ENCODE measurements at regions not wholly inside any gene's neighbourhood (a gene's known extent, or its start where the extent isn't known, plus 50 kb on each side); places are given as distances from the start of the nearest gene placed in this dataset.

DNA sequence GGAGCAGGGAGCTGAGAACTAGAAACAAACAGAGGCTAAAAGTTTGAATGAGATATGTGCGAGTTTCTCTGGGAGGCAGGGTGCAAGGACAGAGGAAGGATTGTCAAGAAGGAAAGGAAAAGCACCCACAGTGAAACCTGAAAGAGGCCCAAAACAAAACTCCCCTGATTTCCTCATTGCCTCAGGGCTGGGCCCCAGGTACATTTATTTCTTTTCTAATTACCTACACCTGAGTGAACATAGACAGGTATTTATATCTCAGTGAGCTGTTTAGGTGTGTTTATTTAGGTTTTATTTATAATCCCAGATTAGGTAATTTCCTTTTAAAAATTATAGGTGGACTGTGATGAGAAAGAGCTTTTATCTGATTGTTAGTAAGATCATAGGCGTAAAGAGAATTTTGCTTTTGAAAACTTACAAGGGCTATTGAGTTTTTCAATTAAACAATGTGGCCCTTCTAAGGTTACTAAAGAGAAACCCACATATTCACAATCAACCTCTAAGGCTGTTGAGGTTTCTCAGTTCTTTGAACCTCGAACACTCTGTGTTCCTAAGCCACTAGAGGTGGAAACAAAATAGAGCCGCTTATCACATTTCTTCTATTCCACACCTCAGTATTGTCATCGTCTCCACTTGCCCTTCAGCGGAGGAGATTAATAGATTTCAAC, 344.8 kb downstream of the ZNF608 start:
- no peak overlapping the region for H3K4me3 ChIP-seq (ENCODE audit: low read depth, low read length, poor library complexity, severe bottlenecking)
- H3K27ac ChIP-seq (ENCODE audit: low read depth, low read length, poor library complexity, severe bottlenecking): no peak overlapping the region
- no peak overlapping the region for H2AFZ ChIP-seq (ENCODE audit: low read length)
- no peaks in the 10 kb centered on the region for H3K9me2 ChIP-seq (ENCODE audit: insufficient read depth, low read length)
- ChIA-PET CTCF (ENCODE audit: unreplicated experiment) (no interaction called here), POLR2A (interaction anchor here (0.6 kb wide), 2 partner anchors 34 kb away, joined by 3 read pairs; no protein-coding TSS in a partner anchor)
- no peaks in the 10 kb centered on the region for H3K36me3 ChIP-seq (ENCODE audit: insufficient read depth, low read length)
- peaks cover 8% of the 10 kb centered on the region; the same call in 1 of the 2 replicates for H3K9me3 ChIP-seq (ENCODE audit: low read length)
- intact Hi-C loops (cut with micrococcal nuclease; ENCODE audit: unreplicated experiment): no loop called here
- no TSS peak for BruUV-seq (replicated peaks)
- no peak overlapping the region for H3K4me2 ChIP-seq (ENCODE audit: low read length)
- TF ChIP-seq CTCF (conservative IDR thresholded peaks at IDR 0.05; ENCODE audit: low read length) (no peak), EZH2phosphoT487 (IDR thresholded peaks at IDR 0.05; ENCODE audit: borderline replicate concordance, low read depth, low read length) (no peak)
- DNase-seq (ENCODE audit: low spot score): no peak
- H3K79me2 ChIP-seq (ENCODE audit: insufficient read depth, low read depth, low read length): no peaks in the 10 kb centered on the region
- no peaks in the 10 kb centered on the region for H4K20me1 ChIP-seq (ENCODE audit: insufficient read depth, low read length)
- peaks cover 17% of the 10 kb centered on the region for H3K4me1 ChIP-seq (ENCODE audit: insufficient read depth, low read length, poor library complexity, severe bottlenecking)

DNA sequence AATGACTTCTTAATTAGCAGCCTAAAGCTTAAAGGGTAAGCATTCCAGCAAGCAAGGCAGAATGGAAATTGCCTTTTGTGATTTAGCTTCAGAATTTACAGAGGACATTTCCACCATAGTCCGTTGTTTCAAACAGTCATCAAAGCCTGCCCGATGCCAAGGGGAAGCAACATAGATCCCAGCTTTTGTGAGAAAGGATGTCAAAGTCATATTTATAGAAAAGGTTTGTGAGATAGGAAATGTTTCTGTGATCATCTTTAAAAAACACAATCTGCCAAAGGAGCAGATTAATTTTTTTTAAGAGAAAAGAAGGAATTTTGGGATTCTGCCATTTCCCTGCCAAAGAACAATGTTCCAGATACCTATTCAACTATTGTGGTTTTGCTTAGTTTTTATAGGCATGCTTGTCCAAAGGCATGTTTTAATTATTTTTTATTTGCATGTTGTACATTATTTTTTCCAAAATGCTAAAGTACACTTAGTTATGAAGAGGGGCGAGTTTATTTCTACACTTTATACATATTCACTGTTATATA, 346.9 kb downstream of the ZNF608 start:
- ChIA-PET POLR2A (interaction anchor here (0.6 to 1.4 kb wide), 4 partner anchors 40 to 1677 kb away, joined by 3 to 6 read pairs (median 4); no protein-coding TSS in a partner anchor), CTCF (ENCODE audit: unreplicated experiment) (no interaction called here)
- H3K36me3 ChIP-seq (ENCODE audit: insufficient read depth, low read length): no peaks in the 10 kb centered on the region
- no peaks in the 10 kb centered on the region for H3K9me3 ChIP-seq (ENCODE audit: low read length)
- no peak overlapping the region for H3K27ac ChIP-seq (ENCODE audit: low read depth, low read length, poor library complexity, severe bottlenecking)
- H4K20me1 ChIP-seq (ENCODE audit: insufficient read depth, low read length): no peaks in the 10 kb centered on the region
- H3K4me3 ChIP-seq (ENCODE audit: low read depth, low read length, poor library complexity, severe bottlenecking): no peak overlapping the region
- intact Hi-C loops (cut with micrococcal nuclease; ENCODE audit: unreplicated experiment): no loop called here
- DNase-seq (ENCODE audit: low spot score): no peak
- no TSS peak for BruUV-seq (replicated peaks)
- H3K4me2 ChIP-seq (ENCODE audit: low read length): no peak overlapping the region
- H3K4me1 ChIP-seq (ENCODE audit: insufficient read depth, low read length, poor library complexity, severe bottlenecking): peaks cover 3% of the 10 kb centered on the region
- no peaks in the 10 kb centered on the region for H3K9me2 ChIP-seq (ENCODE audit: insufficient read depth, low read length)
- H2AFZ ChIP-seq (ENCODE audit: low read length): peak overlapping the region; percentile 11; the same call in 1 of the 2 replicates
- TF ChIP-seq EZH2phosphoT487 (IDR thresholded peaks at IDR 0.05; ENCODE audit: borderline replicate concordance, low read depth, low read length): no peak
- TF ChIP-seq CTCF (conservative IDR thresholded peaks at IDR 0.05; ENCODE audit: low read length): no peak
- no peaks in the 10 kb centered on the region for H3K79me2 ChIP-seq (ENCODE audit: insufficient read depth, low read depth, low read length)

GRCh38 chr5:124398460-124398859, 348.0 kb downstream of the ZNF608 start:
- Histone ChIP-seq H3K27ac (ENCODE audit: low read depth, low read length, poor library complexity, severe bottlenecking) (no peak overlapping the region), H3K9me3 (ENCODE audit: low read length) (no peaks in the 10 kb centered on the region), H3K4me2 (ENCODE audit: low read length) (no peak overlapping the region), H3K36me3 (ENCODE audit: insufficient read depth, low read length) (no peaks in the 10 kb centered on the region), H3K79me2 (ENCODE audit: insufficient read depth, low read depth, low read length) (no peaks in the 10 kb centered on the region), H4K20me1 (ENCODE audit: insufficient read depth, low read length) (no peaks in the 10 kb centered on the region), H3K4me3 (ENCODE audit: low read depth, low read length, poor library complexity, severe bottlenecking) (no peak overlapping the region), H3K9me2 (ENCODE audit: insufficient read depth, low read length) (no peaks in the 10 kb centered on the region), H2AFZ (ENCODE audit: low read length) (no peak overlapping the region), H3K4me1 (ENCODE audit: insufficient read depth, low read length, poor library complexity, severe bottlenecking) (no peaks in the 10 kb centered on the region)
- DNase-seq (ENCODE audit: low spot score): no peak
- CTCF ChIA-PET (ENCODE audit: unreplicated experiment): no interaction called here
- BruUV-seq (replicated peaks): no TSS peak
- no peak for TF ChIP-seq CTCF (conservative IDR thresholded peaks at IDR 0.05; ENCODE audit: low read length)
- TF ChIP-seq EZH2phosphoT487 (IDR thresholded peaks at IDR 0.05; ENCODE audit: borderline replicate concordance, low read depth, low read length): no peak
- POLR2A ChIA-PET: no interaction called here
- intact Hi-C loops (cut with micrococcal nuclease; ENCODE audit: unreplicated experiment): no loop called here
